UCSD-AML1 (cell line): ENCODE measurements at regions not wholly inside any gene's neighbourhood (a gene's known extent, or its start where the extent isn't known, plus 50 kb on each side); places are given as distances from the start of the nearest gene placed in this dataset.
"Not testable (repeated sequence)": the region's sequence is repeated elsewhere in the genome, so short reads cannot be mapped to it uniquely, and the experiment has no call there.

Experiments used
- DNase-seq: peaks from one replicate; lab custom pipeline; 2025; ENCODE audit not compliant: unreplicated experiment; lab: John Stamatoyannopoulos, UW

GRCh38 chr6:150734235-150734634 lies 131.3 kb upstream of the MTHFD1L start:
- no peak for DNase-seq

- no peak for DNase-seq
Measured at GRCh38 chr6:150735341-150735851, 130.1 kb upstream of the MTHFD1L start.

GRCh38 chr6:150738092-150738629 lies 127.3 kb upstream of the MTHFD1L start:
- DNase-seq: no peak

GRCh38 chr6:150739711-150740349 lies 125.7 kb upstream of the MTHFD1L start:
- DNase-seq: no peak

- no peak for DNase-seq
Measured at GRCh38 chr6:150740453-150740852, 125.0 kb upstream of the MTHFD1L start.

GRCh38 chr6:150741633-150742200 lies 123.8 kb upstream of the MTHFD1L start:
- DNase-seq: peak; percentile 24

- no peak for DNase-seq
Measured at GRCh38 chr6:150744522-150745260, 120.8 kb upstream of the MTHFD1L start.

GRCh38 chr6:150745896-150746295 lies 119.6 kb upstream of the MTHFD1L start:
- DNase-seq: no peak

GRCh38 chr6:150747155-150747554 lies 118.3 kb upstream of the MTHFD1L start:
- DNase-seq: no peak

GRCh38 chr6:150749091-150749670 lies 116.3 kb upstream of the MTHFD1L start:
- no peak for DNase-seq

GRCh38 chr6:150751296-150751695 lies 114.2 kb upstream of the MTHFD1L start:
- DNase-seq: no peak

- no peak for DNase-seq
Measured at GRCh38 chr6:150752409-150752808, 113.1 kb upstream of the MTHFD1L start.

- no peak for DNase-seq
Measured at GRCh38 chr6:150753371-150754064, 112.0 kb upstream of the MTHFD1L start.

GRCh38 chr6:150755042-150755441 lies 110.5 kb upstream of the MTHFD1L start:
- DNase-seq: no peak

- no peak for DNase-seq
Measured at GRCh38 chr6:150755524-150755923, 110.0 kb upstream of the MTHFD1L start.

GRCh38 chr6:150756173-150756572 lies 109.3 kb upstream of the MTHFD1L start:
- no peak for DNase-seq

- not testable (repeated sequence) for DNase-seq
Measured at GRCh38 chr6:150757807-150758206, 107.7 kb upstream of the MTHFD1L start.

- no peak for DNase-seq
Measured at GRCh38 chr6:150759483-150759882, 106.0 kb upstream of the MTHFD1L start.

- DNase-seq: no peak
Measured at GRCh38 chr6:150761771-150762170, 103.7 kb upstream of the MTHFD1L start.

- no peak for DNase-seq
Measured at GRCh38 chr6:150764334-150765066, 101.0 kb upstream of the MTHFD1L start.
